Peyer's patch (tissue), 4 donors: ENCODE measurements at regions not wholly inside any gene's neighbourhood (a gene's known extent, or its start where the extent isn't known, plus 50 kb on each side); places are given as distances from the start of the nearest gene placed in this dataset.

Experiments used
- DNase-seq, 3 donors: peaks; one replicate each; pipeline ENCODE4 v3.0.0-alpha.2; 2017 to 2019
- H3K27ac ChIP-seq, 4 donors: fragments of 200-600 bp; sonication (generic); one replicate each; pipeline ENCODE4 v1.5.1; 2016 to 2019
- H3K27me3 ChIP-seq, 2 donors: fragments of 200-600 bp; sonication (generic); one replicate each; pipeline ENCODE4 v1.5.1; 2019
- H3K36me3 ChIP-seq, 3 donors: fragments of 200-600 bp; sonication (generic); one replicate each; pipeline ENCODE4 v1.5.1; 2016 to 2019
- H3K4me1 ChIP-seq, 4 donors: fragments of 200-600 bp; sonication (generic); one replicate each; pipeline ENCODE4 v1.5.1; 2016 to 2019
- H3K4me3 ChIP-seq, 4 donors: fragments of 200-600 bp; sonication (generic); 1 replicate in 3 of 4; 2 replicates in 1 of 4; pipeline ENCODE4 v1.5.1; 2016 to 2019; ENCODE audit warnings: mild to moderate bottlenecking in 1 of 4
- H3K9me3 ChIP-seq, 4 donors: fragments of 200-600 bp; sonication (generic); one replicate each; pipeline ENCODE4 v1.5.1; 2016 to 2019; ENCODE audit warnings: mild to moderate bottlenecking in 1 of 4
- POLR2A ChIP-seq, 2 donors: fragments of 450-650 bp; IDR thresholded peaks; one replicate each; pipeline ENCODE4 v1.5.1; 2017; ENCODE audit warnings: antibody characterized with exemption in 2 of 2, mild to moderate bottlenecking in 2 of 2, moderate library complexity in 2 of 2
- TF ChIP-seq, protein P1 (sequence below), 6 experiments: fragments of 450-650 bp in 4 of 6; fragments of 200-600 bp in 2 of 6; sonication (generic) in 1 of 6; IDR thresholded peaks; one replicate each; pipeline ENCODE4 v1.5.1; 2017 to 2019; ENCODE audit warnings: antibody characterized with exemption in 6 of 6, mild to moderate bottlenecking in 3 of 6, moderate library complexity in 1 of 6

DNA sequence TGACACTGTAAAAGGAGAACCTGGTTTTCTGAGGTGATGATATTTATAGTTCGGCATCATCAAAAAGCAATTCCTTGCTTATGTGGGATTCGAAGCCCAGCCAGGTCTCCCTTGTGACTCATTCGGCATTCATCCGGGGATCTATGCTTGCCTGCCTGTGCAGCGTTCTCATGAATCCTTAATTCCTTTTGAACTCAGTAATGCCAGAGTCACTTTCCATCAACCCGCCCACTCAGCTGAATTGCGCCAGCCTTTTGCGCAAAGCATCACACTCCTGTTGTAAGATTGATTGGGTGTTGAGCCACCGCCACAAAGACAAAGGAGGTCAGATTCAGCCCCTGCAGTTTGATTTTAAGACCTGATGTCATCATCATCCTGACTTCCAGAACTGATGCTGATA is 128.6 kb downstream of the SLC17A6 start:
- H3K9me3 ChIP-seq: no peaks in the 10 kb centered on the region
- H3K36me3 ChIP-seq: no peaks in the 10 kb centered on the region
- no peak overlapping the region for H3K27ac ChIP-seq
- no peaks in the 10 kb centered on the region for H3K27me3 ChIP-seq
- no peak overlapping the region for H3K4me3 ChIP-seq
- DNase-seq: no peak
- no peak for TF ChIP-seq POLR2A (IDR thresholded peaks at IDR 0.05)
- TF ChIP-seq, protein P1, sequence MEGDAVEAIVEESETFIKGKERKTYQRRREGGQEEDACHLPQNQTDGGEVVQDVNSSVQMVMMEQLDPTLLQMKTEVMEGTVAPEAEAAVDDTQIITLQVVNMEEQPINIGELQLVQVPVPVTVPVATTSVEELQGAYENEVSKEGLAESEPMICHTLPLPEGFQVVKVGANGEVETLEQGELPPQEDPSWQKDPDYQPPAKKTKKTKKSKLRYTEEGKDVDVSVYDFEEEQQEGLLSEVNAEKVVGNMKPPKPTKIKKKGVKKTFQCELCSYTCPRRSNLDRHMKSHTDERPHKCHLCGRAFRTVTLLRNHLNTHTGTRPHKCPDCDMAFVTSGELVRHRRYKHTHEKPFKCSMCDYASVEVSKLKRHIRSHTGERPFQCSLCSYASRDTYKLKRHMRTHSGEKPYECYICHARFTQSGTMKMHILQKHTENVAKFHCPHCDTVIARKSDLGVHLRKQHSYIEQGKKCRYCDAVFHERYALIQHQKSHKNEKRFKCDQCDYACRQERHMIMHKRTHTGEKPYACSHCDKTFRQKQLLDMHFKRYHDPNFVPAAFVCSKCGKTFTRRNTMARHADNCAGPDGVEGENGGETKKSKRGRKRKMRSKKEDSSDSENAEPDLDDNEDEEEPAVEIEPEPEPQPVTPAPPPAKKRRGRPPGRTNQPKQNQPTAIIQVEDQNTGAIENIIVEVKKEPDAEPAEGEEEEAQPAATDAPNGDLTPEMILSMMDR (IDR thresholded peaks at IDR 0.05): no peak
- H3K4me1 ChIP-seq: no peaks in the 10 kb centered on the region

- Histone ChIP-seq H3K27ac (no peak overlapping the region), H3K4me3 (no peak overlapping the region), H3K36me3 (no peaks in the 10 kb centered on the region), H3K4me1 (no peaks in the 10 kb centered on the region), H3K9me3 (no peaks in the 10 kb centered on the region), H3K27me3 (no peaks in the 10 kb centered on the region)
- TF ChIP-seq POLR2A (IDR thresholded peaks at IDR 0.05): no peak
- TF ChIP-seq, protein P1 (IDR thresholded peaks at IDR 0.05): no peak
- no peak for DNase-seq
Measured at GRCh38 chr11:22466351-22466750, 128.2 kb downstream of the SLC17A6 start.

GRCh38 chr11:22465620-22466019 is 127.4 kb downstream of the SLC17A6 start:
- Histone ChIP-seq H3K27ac (no peak overlapping the region), H3K27me3 (no peaks in the 10 kb centered on the region), H3K4me1 (no peaks in the 10 kb centered on the region), H3K9me3 (no peaks in the 10 kb centered on the region), H3K4me3 (no peak overlapping the region), H3K36me3 (no peaks in the 10 kb centered on the region)
- TF ChIP-seq, protein P1 (IDR thresholded peaks at IDR 0.05): no peak
- DNase-seq: no peak

GRCh38 chr11:22461626-22462025 is 123.4 kb downstream of the SLC17A6 start:
- TF ChIP-seq, protein P1 (IDR thresholded peaks at IDR 0.05): no peak
- no peak for TF ChIP-seq POLR2A (IDR thresholded peaks at IDR 0.05)
- Histone ChIP-seq H3K27ac (no peak overlapping the region), H3K27me3 (no peaks in the 10 kb centered on the region), H3K4me1 (no peaks in the 10 kb centered on the region), H3K4me3 (no peak overlapping the region), H3K9me3 (no peaks in the 10 kb centered on the region), H3K36me3 (no peaks in the 10 kb centered on the region)
- no peak for DNase-seq

- Histone ChIP-seq H3K4me3 (no peak overlapping the region), H3K9me3 (no peaks in the 10 kb centered on the region), H3K4me1 (no peaks in the 10 kb centered on the region), H3K36me3 (no peaks in the 10 kb centered on the region), H3K27me3 (no peaks in the 10 kb centered on the region), H3K27ac (no peak overlapping the region)
- TF ChIP-seq, protein P1 (IDR thresholded peaks at IDR 0.05): no peak
- TF ChIP-seq POLR2A (IDR thresholded peaks at IDR 0.05): no peak
- DNase-seq: no peak
Measured at GRCh38 chr11:22460181-22460580, 122.0 kb downstream of the SLC17A6 start.

GRCh38 chr11:22459048-22459447 is 120.9 kb downstream of the SLC17A6 start:
- H3K27me3 ChIP-seq: no peaks in the 10 kb centered on the region
- H3K9me3 ChIP-seq: no peaks in the 10 kb centered on the region
- H3K4me1 ChIP-seq: no peaks in the 10 kb centered on the region
- no peak overlapping the region for H3K27ac ChIP-seq
- TF ChIP-seq, protein P1 (IDR thresholded peaks at IDR 0.05): no peak
- no peak for TF ChIP-seq POLR2A (IDR thresholded peaks at IDR 0.05)
- H3K36me3 ChIP-seq: no peaks in the 10 kb centered on the region
- H3K4me3 ChIP-seq: no peak overlapping the region
- DNase-seq: no peak
